Hepatocyte (in vitro differentiated cells): ENCODE measurements at regions not wholly inside any gene's neighbourhood (a gene's known extent, or its start where the extent isn't known, plus 50 kb on each side); places are given as distances from the start of the nearest gene placed in this dataset.

Experiments
- DNase-seq: peaks from one replicate; pipeline ENCODE4 v3.0.0-alpha.2; 2016; ENCODE audit warnings: low spot score
- H2AFZ ChIP-seq: fragments of 200-600 bp; sonication (generic); 2 replicates; pipeline ENCODE4 v1.6.0; 2016; ENCODE audit warnings: antibody characterized with exemption, mild to moderate bottlenecking
- H3K27ac ChIP-seq: fragments of 200-600 bp; sonication (generic); 2 replicates; pipeline ENCODE4 v1.5.1; 2016; ENCODE audit warnings: mild to moderate bottlenecking
- H3K27me3 ChIP-seq: fragments of 200-600 bp; sonication (generic); 2 replicates; pipeline ENCODE4 v1.6.1; 2016
- H3K36me3 ChIP-seq: fragments of 200-600 bp; sonication (generic); replicated peaks from 2 replicates; pipeline ENCODE4 v1.5.1; 2016; ENCODE audit warnings: low read depth; ENCODE audit not compliant: insufficient read depth
- H3K4me1 ChIP-seq: fragments of 200-600 bp; sonication (generic); 2 replicates; pipeline ENCODE4 v1.5.1; 2016; ENCODE audit warnings: mild to moderate bottlenecking, moderate library complexity; ENCODE audit not compliant: insufficient read depth
- H3K4me2 ChIP-seq: fragments of 200-600 bp; sonication (generic); 2 replicates; pipeline ENCODE4 v1.6.0; 2016
- H3K4me3 ChIP-seq: fragments of 200-600 bp; sonication (generic); 2 replicates; pipeline ENCODE4 v1.5.1; 2016; ENCODE audit warnings: mild to moderate bottlenecking
- H3K79me2 ChIP-seq: fragments of 200-600 bp; sonication (generic); 2 replicates; pipeline ENCODE4 v1.6.0; 2017; ENCODE audit warnings: mild to moderate bottlenecking
- H3K9me2 ChIP-seq: fragments of 200-600 bp; sonication (generic); replicated peaks from 2 replicates; pipeline ENCODE4 v1.6.0; 2017; ENCODE audit warnings: mild to moderate bottlenecking; ENCODE audit not compliant: insufficient read depth
- H3K9me3 ChIP-seq: fragments of 200-600 bp; sonication (generic); 2 replicates; pipeline ENCODE4 v1.5.1; 2016; ENCODE audit warnings: low read depth, mild to moderate bottlenecking
- H4K20me1 ChIP-seq: fragments of 200-600 bp; sonication (generic); 2 replicates; pipeline ENCODE4 v1.6.0; 2016; ENCODE audit warnings: mild to moderate bottlenecking; ENCODE audit not compliant: insufficient read depth, poor library complexity, severe bottlenecking
- EZH2 ChIP-seq: fragments of 200-600 bp; sonication (generic); IDR thresholded peaks from 2 replicates; pipeline ENCODE4 v1.6.1; 2016; ENCODE audit warnings: antibody characterized with exemption, mild to moderate bottlenecking, borderline replicate concordance
- EZH2phosphoT487 ChIP-seq: fragments of 200-600 bp; sonication (generic); IDR thresholded peaks from one replicate; pipeline ENCODE4 v1.6.1; 2018; ENCODE audit warnings: antibody characterized with exemption, mild to moderate bottlenecking, low read depth, moderate library complexity; ENCODE audit not compliant: unreplicated experiment, severe bottlenecking
- WGBS: methylation state at CpG from one replicate; pipeline ENCODE4 v1.1.6; 2016; ENCODE audit warnings: low lambda C conversion rate; ENCODE audit errors: missing lambda C conversion rate; 5-methylcytosine and 5-hydroxymethylcytosine counted together
- TF ChIP-seq, protein P1 (sequence below): fragments of 200-600 bp; sonication (generic); IDR thresholded peaks from 2 replicates; pipeline ENCODE4 v1.5.1; 2016; ENCODE audit warnings: antibody characterized with exemption, mild to moderate bottlenecking; ENCODE audit not compliant: poor library complexity

DNA sequence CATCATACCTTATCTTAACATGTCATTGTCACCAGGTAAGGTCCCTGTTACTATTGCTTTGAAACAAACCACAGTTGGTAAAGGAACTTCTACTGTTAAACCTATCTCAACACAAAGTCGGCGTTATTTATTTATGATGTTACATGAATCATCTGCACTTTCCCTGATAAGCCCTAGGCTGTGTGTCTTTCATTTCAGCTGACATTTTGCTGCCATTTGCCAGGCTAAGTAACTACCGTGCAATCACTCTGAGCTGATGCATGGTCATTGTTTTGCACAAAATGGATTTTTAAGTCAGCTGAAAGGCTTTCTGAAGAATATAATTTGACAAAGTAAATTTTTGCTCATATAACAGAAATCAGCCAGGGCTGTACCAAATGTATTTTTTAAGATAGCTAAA, 546.5 kb downstream of the ZNF608 start:
- Histone ChIP-seq H3K79me2 (no peaks in the 10 kb centered on the region), H3K36me3 (no peaks in the 10 kb centered on the region), H4K20me1 (no peaks in the 10 kb centered on the region), H3K27me3 (no peaks in the 10 kb centered on the region), H3K9me2 (no peaks in the 10 kb centered on the region), H2AFZ (no peak overlapping the region), H3K9me3 (peaks cover 9% of the 10 kb centered on the region), H3K27ac (no peak overlapping the region), H3K4me3 (no peak overlapping the region), H3K4me2 (no peak overlapping the region), H3K4me1 (no peaks in the 10 kb centered on the region)
- no peak for TF ChIP-seq EZH2
- TF ChIP-seq, protein P1, sequence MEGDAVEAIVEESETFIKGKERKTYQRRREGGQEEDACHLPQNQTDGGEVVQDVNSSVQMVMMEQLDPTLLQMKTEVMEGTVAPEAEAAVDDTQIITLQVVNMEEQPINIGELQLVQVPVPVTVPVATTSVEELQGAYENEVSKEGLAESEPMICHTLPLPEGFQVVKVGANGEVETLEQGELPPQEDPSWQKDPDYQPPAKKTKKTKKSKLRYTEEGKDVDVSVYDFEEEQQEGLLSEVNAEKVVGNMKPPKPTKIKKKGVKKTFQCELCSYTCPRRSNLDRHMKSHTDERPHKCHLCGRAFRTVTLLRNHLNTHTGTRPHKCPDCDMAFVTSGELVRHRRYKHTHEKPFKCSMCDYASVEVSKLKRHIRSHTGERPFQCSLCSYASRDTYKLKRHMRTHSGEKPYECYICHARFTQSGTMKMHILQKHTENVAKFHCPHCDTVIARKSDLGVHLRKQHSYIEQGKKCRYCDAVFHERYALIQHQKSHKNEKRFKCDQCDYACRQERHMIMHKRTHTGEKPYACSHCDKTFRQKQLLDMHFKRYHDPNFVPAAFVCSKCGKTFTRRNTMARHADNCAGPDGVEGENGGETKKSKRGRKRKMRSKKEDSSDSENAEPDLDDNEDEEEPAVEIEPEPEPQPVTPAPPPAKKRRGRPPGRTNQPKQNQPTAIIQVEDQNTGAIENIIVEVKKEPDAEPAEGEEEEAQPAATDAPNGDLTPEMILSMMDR = no peak
- no peak for TF ChIP-seq EZH2phosphoT487
- no peak for DNase-seq
- 38% methylated on average over 3 of the region's 3 CpGs for WGBS

GRCh38 chr5:124195411-124195810, 551.0 kb downstream of the ZNF608 start:
- Histone ChIP-seq H4K20me1 (no peaks in the 10 kb centered on the region), H3K9me2 (no peaks in the 10 kb centered on the region), H3K79me2 (no peaks in the 10 kb centered on the region), H3K27me3 (no peaks in the 10 kb centered on the region), H3K36me3 (no peaks in the 10 kb centered on the region), H3K4me2 (no peak overlapping the region), H3K9me3 (no peaks in the 10 kb centered on the region), H3K4me3 (no peak overlapping the region), H3K27ac (no peak overlapping the region), H2AFZ (no peak overlapping the region), H3K4me1 (no peaks in the 10 kb centered on the region)
- TF ChIP-seq EZH2phosphoT487 = no peak
- TF ChIP-seq, protein P1 = no peak
- TF ChIP-seq EZH2 = no peak
- DNase-seq = no peak
- whole genome bisulfite sequencing = 58% methylated on average over 2 of the region's 2 CpGs

- WGBS = 60% methylated on average over 7 of the region's 7 CpGs
- Histone ChIP-seq H3K9me3 (no peaks in the 10 kb centered on the region), H3K36me3 (no peaks in the 10 kb centered on the region), H2AFZ (no peak overlapping the region), H3K4me1 (no peaks in the 10 kb centered on the region), H3K27ac (no peak overlapping the region), H3K27me3 (no peaks in the 10 kb centered on the region), H3K4me2 (no peak overlapping the region), H3K79me2 (no peaks in the 10 kb centered on the region), H3K4me3 (no peak overlapping the region), H4K20me1 (no peaks in the 10 kb centered on the region), H3K9me2 (no peaks in the 10 kb centered on the region)
- TF ChIP-seq EZH2 (no peak), EZH2phosphoT487 (no peak)
- TF ChIP-seq, protein P1 = no peak
- no peak for DNase-seq
These were observed 552.2 kb downstream of the ZNF608 start for GRCh38 chr5:124194282-124194681.

DNA sequence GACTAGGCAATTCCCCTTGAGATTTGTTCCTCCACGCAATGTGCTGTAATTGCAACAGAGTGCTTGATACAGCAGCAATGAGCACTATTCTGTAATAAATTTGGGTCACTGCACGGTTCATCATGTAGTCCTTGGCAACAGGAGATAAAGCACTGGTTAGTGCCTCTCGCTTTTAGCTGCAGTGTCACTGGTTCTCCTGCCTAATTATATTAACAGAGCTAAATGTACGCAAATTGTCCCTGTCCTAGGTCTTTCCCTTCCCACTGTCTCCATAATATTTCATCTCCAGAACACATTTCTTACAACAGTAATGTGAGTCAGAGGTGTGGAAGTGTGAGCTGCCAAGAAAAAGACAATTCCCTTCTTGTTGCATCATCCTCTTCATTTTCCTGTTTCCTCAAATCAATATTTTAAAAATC, 553.1 kb downstream of the ZNF608 start:
- no peak for TF ChIP-seq EZH2
- TF ChIP-seq EZH2phosphoT487 = no peak
- TF ChIP-seq, protein P1 = no peak
- Histone ChIP-seq H4K20me1 (no peaks in the 10 kb centered on the region), H3K27me3 (no peaks in the 10 kb centered on the region), H2AFZ (no peak overlapping the region), H3K4me2 (no peak overlapping the region), H3K9me2 (no peaks in the 10 kb centered on the region), H3K4me1 (no peaks in the 10 kb centered on the region), H3K9me3 (no peaks in the 10 kb centered on the region), H3K4me3 (no peak overlapping the region), H3K79me2 (no peaks in the 10 kb centered on the region), H3K27ac (no peak overlapping the region), H3K36me3 (no peaks in the 10 kb centered on the region)
- no peak for DNase-seq
- WGBS = 74% methylated on average over 4 of the region's 4 CpGs
